ENCODE measurements at regions not wholly inside any gene's neighbourhood (a gene's known extent, or its start where the extent isn't known, plus 50 kb on each side); places are given as distances from the start of the nearest gene placed in this dataset.

GRCh38 chr17:33404070-33404819 lies 111.2 kb upstream of the ASIC2 start:
- no peak for DNase-seq

- no peak for DNase-seq
These were observed 123.0 kb upstream of the ASIC2 start for GRCh38 chr17:33416131-33416530.

GRCh38 chr17:33421933-33422332 lies 128.8 kb upstream of the ASIC2 start:
- no peak for DNase-seq

- DNase-seq = no peak
These were observed 140.5 kb upstream of the ASIC2 start for GRCh38 chr17:33433581-33433980.

- DNase-seq = no peak
These were observed 141.7 kb upstream of the ASIC2 start for GRCh38 chr17:33434841-33435240.

GRCh38 chr17:33435721-33436301 lies 142.7 kb upstream of the ASIC2 start:
- DNase-seq = no peak

GRCh38 chr17:33436321-33436720 lies 143.2 kb upstream of the ASIC2 start:
- no peak for DNase-seq

- DNase-seq = no peak
These were observed 145.0 kb upstream of the ASIC2 start for GRCh38 chr17:33438139-33438538.

GRCh38 chr17:33438578-33438977 lies 145.5 kb upstream of the ASIC2 start:
- DNase-seq = no peak

- no peak for DNase-seq
These were observed 149.2 kb upstream of the ASIC2 start for GRCh38 chr17:33442320-33442719.

GRCh38 chr17:33444731-33445130 lies 151.6 kb upstream of the ASIC2 start:
- no peak for DNase-seq

GRCh38 chr17:33447090-33447489 lies 154.0 kb upstream of the ASIC2 start:
- no peak for DNase-seq

- DNase-seq = no peak
These were observed 158.1 kb upstream of the ASIC2 start for GRCh38 chr17:33451221-33451620.

- no peak for DNase-seq
These were observed 164.4 kb upstream of the ASIC2 start for GRCh38 chr17:33457477-33457876.

GRCh38 chr17:33459078-33459940 lies 166.2 kb upstream of the ASIC2 start:
- no peak for DNase-seq

GRCh38 chr17:33460781-33461450 lies 167.8 kb upstream of the ASIC2 start:
- DNase-seq = no peak

- no peak for DNase-seq
These were observed 170.8 kb upstream of the ASIC2 start for GRCh38 chr17:33463887-33464286.

GRCh38 chr17:33464669-33465280 lies 171.7 kb upstream of the ASIC2 start:
- no peak for DNase-seq

- no peak for DNase-seq
These were observed 176.3 kb upstream of the ASIC2 start for GRCh38 chr17:33469421-33469820.

- DNase-seq = no peak
These were observed 176.8 kb upstream of the ASIC2 start for GRCh38 chr17:33469911-33470310.

- DNase-seq = no peak
These were observed 180.0 kb upstream of the ASIC2 start for GRCh38 chr17:33473061-33473460.

GRCh38 chr17:33474789-33475188 lies 181.7 kb upstream of the ASIC2 start:
- DNase-seq = no peak

GRCh38 chr17:33475594-33475993 lies 182.5 kb upstream of the ASIC2 start:
- no peak for DNase-seq
